NCI-H146 (cell line): ENCODE measurements at regions not wholly inside any gene's neighbourhood (a gene's known extent, or its start where the extent isn't known, plus 50 kb on each side); places are given as distances from the start of the nearest gene placed in this dataset.

ENCODE experiments used
- DNase-seq: peaks from one replicate; lab custom pipeline; 2025; lab: John Stamatoyannopoulos, UW

DNA sequence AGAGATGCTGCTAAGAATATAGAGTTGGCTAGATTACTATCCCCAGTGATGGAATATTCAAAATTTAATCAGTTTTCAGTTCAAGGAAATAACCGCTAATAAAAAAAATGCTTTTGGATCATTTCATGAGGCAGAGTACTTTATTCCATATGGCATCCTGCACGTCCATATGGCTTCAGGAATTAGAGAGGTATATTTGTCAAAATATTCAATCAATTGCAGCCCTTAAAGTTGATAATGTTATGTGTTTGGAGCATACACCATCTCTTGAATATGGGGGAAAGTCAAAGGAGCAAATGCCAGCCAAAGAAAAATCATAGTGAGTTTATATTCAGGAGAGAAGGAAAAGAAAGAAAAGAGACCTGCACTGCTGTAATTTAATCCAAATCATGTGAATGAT is 266.4 kb downstream of the TMEM182 start:
- DNase-seq: no peak
